Kidney (tissue), 13 donors: ENCODE measurements at regions not wholly inside any gene's neighbourhood (a gene's known extent, or its start where the extent isn't known, plus 50 kb on each side); places are given as distances from the start of the nearest gene placed in this dataset.

Experiments
- DNase-seq, 5 donors: peaks; one replicate each; pipeline ENCODE4 v3.0.0-alpha.2; 2013 to 2020
- FAIRE-seq: peaks from 2 replicates; lab custom pipeline; 2012; peaks lifted over from hg19 to GRCh38; lab: Jason Lieb, UNC
- H3K27ac ChIP-seq, 2 donors: one replicate each; pipeline ENCODE4 v1.7.0; 2013; ENCODE audit warnings: low read depth in 2 of 2, low read length in 2 of 2, inconsistent platforms in 1 of 2
- H3K27me3 ChIP-seq: one replicate; pipeline ENCODE4 v1.7.1; 2013; ENCODE audit warnings: low read length, inconsistent platforms; ENCODE audit not compliant: control insufficient read depth, insufficient read depth
- H3K36me3 ChIP-seq, 3 donors: one replicate each; pipeline versions ENCODE4 v1.7.0 to v1.7.1; 2013; ENCODE audit warnings: low read length in 3 of 3, control low read depth in 1 of 3, inconsistent platforms in 1 of 3; ENCODE audit not compliant: insufficient read depth in 3 of 3, control insufficient read depth in 2 of 3
- H3K4me1 ChIP-seq, 3 donors: one replicate each; pipeline versions ENCODE4 v1.7.0 to v1.7.1; 2013; ENCODE audit warnings: low read length in 3 of 3, inconsistent platforms in 1 of 3, low read depth in 1 of 3; ENCODE audit not compliant: control insufficient read depth in 2 of 3, insufficient read depth in 2 of 3
- H3K4me3 ChIP-seq, 3 donors: one replicate each; pipeline versions ENCODE4 v1.7.0 to v1.8.1; 2013; ENCODE audit warnings: low read length in 3 of 3, control low read depth in 1 of 3, inconsistent platforms in 1 of 3
- H3K9ac ChIP-seq, 3 donors: one replicate each; pipeline versions ENCODE4 v1.7.0 to v1.7.1; 2013; ENCODE audit warnings: low read length in 3 of 3, control low read depth in 1 of 3, inconsistent platforms in 1 of 3
- H3K9me3 ChIP-seq, 3 donors: one replicate each; pipeline versions ENCODE4 v1.7.0 to v1.7.1; 2013; ENCODE audit warnings: low read length in 3 of 3, control low read depth in 1 of 3, inconsistent platforms in 1 of 3; ENCODE audit not compliant: control insufficient read depth in 2 of 3, insufficient read depth in 1 of 3
- intact Hi-C: fragments of 100-400 bp; cut with DNase I; formaldehyde crosslinking; loops from one replicate; pipeline ENCODE4 v1.11.1; 2022
- TF ChIP-seq, protein P1 (sequence below): IDR thresholded peaks from 3 replicates; pipeline ENCODE4 v1.5.1; 2012; ENCODE audit warnings: mild to moderate bottlenecking, moderate library complexity, borderline replicate concordance; ENCODE audit not compliant: insufficient read depth; ENCODE audit errors: extremely low read depth
- donor health status: control.
- donor health status: control.
- donor health status: control.
- donor health status: control.
- donor health status: control.
- donor health status: DM: yes; HTN: yes; CAD: no.
- donor health status: Normal renal cell carcinoma (clear cell type).

DNA sequence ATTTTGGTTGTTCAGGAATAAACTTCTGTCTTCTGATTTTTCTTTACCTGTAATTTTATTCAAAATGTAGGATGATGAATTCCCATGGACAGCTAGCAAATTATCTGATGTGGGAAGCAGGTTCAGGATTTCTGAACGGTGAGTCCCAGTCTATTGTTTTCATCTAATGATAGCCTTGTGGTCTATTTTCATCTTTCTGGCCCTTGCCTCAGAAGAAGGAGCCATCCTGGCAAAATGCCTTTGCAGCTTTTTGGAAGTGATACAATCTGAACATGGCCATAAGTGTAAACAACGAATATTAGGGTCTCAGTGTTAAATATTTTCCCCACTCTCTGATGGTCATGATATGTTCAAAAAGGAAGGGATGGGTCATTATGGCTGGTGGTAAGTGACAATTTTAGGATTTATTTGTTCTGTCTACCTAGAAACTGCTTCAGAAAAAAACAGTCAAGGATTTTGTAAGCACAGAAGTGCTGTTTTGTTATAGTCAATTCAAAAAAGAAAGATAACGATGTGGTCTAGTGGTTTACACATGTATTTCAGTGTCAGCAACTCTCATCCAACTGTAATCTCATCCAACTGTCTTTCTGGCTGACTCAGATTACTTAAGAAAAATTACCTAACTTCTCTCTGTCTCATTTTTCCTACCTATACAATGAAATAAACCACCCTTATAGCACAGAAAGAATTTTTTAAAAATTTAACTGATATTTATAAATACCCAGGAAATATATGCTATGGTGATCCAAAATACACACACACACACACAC is 272.6 kb upstream of the ERBB4 start:
- H3K36me3 ChIP-seq: no peaks in the 10 kb centered on the region
- TF ChIP-seq, protein P1, sequence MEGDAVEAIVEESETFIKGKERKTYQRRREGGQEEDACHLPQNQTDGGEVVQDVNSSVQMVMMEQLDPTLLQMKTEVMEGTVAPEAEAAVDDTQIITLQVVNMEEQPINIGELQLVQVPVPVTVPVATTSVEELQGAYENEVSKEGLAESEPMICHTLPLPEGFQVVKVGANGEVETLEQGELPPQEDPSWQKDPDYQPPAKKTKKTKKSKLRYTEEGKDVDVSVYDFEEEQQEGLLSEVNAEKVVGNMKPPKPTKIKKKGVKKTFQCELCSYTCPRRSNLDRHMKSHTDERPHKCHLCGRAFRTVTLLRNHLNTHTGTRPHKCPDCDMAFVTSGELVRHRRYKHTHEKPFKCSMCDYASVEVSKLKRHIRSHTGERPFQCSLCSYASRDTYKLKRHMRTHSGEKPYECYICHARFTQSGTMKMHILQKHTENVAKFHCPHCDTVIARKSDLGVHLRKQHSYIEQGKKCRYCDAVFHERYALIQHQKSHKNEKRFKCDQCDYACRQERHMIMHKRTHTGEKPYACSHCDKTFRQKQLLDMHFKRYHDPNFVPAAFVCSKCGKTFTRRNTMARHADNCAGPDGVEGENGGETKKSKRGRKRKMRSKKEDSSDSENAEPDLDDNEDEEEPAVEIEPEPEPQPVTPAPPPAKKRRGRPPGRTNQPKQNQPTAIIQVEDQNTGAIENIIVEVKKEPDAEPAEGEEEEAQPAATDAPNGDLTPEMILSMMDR: no peak
- no peaks in the 10 kb centered on the region for H3K27me3 ChIP-seq
- no peak overlapping the region for H3K9ac ChIP-seq
- DNase-seq: no peak
- no peak overlapping the region for H3K27ac ChIP-seq
- FAIRE-seq: no peak
- intact Hi-C loops: no loop called here
- no peaks in the 10 kb centered on the region for H3K9me3 ChIP-seq
- no peak overlapping the region for H3K4me3 ChIP-seq
- no peaks in the 10 kb centered on the region for H3K4me1 ChIP-seq

DNA sequence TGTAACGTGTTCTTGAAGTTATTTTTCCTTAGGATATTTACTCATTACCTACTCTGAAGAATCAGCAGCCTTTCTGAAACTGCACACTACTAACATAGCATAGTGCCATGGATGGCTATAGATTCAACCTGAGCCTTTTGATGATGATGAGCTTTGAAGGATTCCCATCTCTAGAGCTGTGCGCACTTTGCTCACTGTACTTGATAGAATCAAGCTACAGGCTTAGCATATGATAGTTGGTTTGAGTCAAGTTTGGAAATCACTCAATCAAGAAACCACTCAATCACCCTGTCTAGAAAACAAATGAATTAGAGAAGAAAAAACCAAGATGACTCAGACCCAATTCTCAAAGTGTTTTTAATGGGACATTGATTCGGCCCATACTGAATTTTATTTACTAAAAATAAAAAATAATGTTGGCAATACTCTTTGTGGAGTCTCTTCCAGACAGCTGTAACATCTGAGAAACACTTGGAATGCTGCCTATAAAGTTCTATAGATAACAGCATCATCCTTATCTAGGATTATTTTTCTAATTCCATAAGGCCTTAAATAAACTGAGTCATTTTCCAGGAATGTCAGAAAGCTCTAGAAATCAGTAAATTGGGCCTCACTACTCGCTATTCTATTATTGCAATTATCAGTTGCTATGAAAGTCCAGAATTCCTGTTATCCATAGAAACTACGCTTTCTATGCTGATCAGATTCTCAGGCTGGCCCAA is 259.0 kb upstream of the ERBB4 start:
- Histone ChIP-seq H3K36me3 (no peaks in the 10 kb centered on the region), H3K27me3 (no peaks in the 10 kb centered on the region), H3K4me1 (no peaks in the 10 kb centered on the region), H3K9me3 (no peaks in the 10 kb centered on the region), H3K9ac (no peak overlapping the region), H3K27ac (no peak overlapping the region), H3K4me3 (no peak overlapping the region)
- no peak for FAIRE-seq
- DNase-seq: no peak
- TF ChIP-seq, protein P1: no peak
- intact Hi-C loops: no loop called here

DNA sequence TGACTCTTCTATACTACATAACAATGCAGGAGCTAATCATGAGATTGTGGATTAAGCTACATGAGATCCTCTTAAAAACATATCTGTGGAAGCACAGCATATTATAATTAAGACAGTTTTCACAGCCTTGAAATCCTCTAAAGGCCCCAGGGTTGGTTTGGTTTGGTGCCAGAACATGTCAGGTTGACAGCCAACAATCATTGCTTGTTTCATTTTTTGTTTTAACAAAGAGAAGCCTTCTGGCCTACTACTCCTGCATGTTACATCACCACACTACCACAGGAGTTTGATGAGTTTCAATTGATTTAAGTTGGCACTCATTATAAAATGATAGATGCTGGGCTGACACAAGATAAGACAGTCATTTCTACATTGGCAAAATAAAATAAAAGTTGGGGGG is 255.9 kb upstream of the ERBB4 start:
- intact Hi-C loops: no loop called here
- Histone ChIP-seq H3K4me3 (no peak overlapping the region), H3K36me3 (no peaks in the 10 kb centered on the region), H3K9me3 (no peaks in the 10 kb centered on the region), H3K27ac (no peak overlapping the region), H3K27me3 (no peaks in the 10 kb centered on the region), H3K4me1 (no peaks in the 10 kb centered on the region), H3K9ac (no peak overlapping the region)
- TF ChIP-seq, protein P1: no peak
- FAIRE-seq (no peak), DNase-seq (no peak)
